Neural cell (in vitro differentiated cells): ENCODE measurements at regions not wholly inside any gene's neighbourhood (a gene's known extent, or its start where the extent isn't known, plus 50 kb on each side); places are given as distances from the start of the nearest gene placed in this dataset.

Experiments
- H2AFZ ChIP-seq: fragments of 200-600, 300-800 bp; sonication (generic), shearing (Covaris generic); 2 replicates; pipeline ENCODE4 v1.6.0; 2014; ENCODE audit warnings: low read depth, mild to moderate bottlenecking, antibody characterized with exemption, low read length, moderate library complexity
- H3F3A ChIP-seq: fragments of 200-600 bp; shearing (Covaris generic); 2 replicates; pipeline ENCODE4 v1.6.1; 2016; ENCODE audit warnings: mild to moderate bottlenecking, moderate library complexity, mixed read lengths, antibody characterized with exemption, low read length; ENCODE audit not compliant: insufficient read depth, poor library complexity, severe bottlenecking
- H3K27ac ChIP-seq: fragments of 200-600, 300-800 bp; sonication (generic), shearing (Covaris generic); 2 replicates; pipeline ENCODE4 v1.5.1; 2014; ENCODE audit warnings: mild to moderate bottlenecking, low read length, moderate library complexity
- H3K27me3 ChIP-seq: fragments of 300-800, 200-600 bp; sonication (generic), shearing (Covaris generic); 2 replicates; pipeline ENCODE4 v1.6.0; 2014; ENCODE audit warnings: mild to moderate bottlenecking, low read depth, low read length, moderate library complexity; ENCODE audit not compliant: insufficient read depth
- H3K36me3 ChIP-seq: fragments of 300-800, 200-600 bp; sonication (generic), shearing (Covaris generic); 2 replicates; pipeline ENCODE4 v1.5.1; 2014; ENCODE audit warnings: mild to moderate bottlenecking, antibody characterized with exemption, low read length, moderate library complexity; ENCODE audit not compliant: insufficient read depth
- H3K4me2 ChIP-seq: fragments of 300-800, 200-600 bp; sonication (generic), shearing (Covaris generic); 2 replicates; pipeline ENCODE4 v1.6.0; 2014; ENCODE audit warnings: mild to moderate bottlenecking, low read length
- H3K4me3 ChIP-seq: fragments of 300-800, 200-600 bp; sonication (generic), shearing (Covaris generic); 2 replicates; pipeline ENCODE4 v1.5.1; 2014; ENCODE audit warnings: mild to moderate bottlenecking, low read length, moderate library complexity
- H3K79me2 ChIP-seq: fragments of 200-600 bp; shearing (Covaris generic); replicated peaks from 2 replicates; pipeline ENCODE4 v1.6.0; 2014; ENCODE audit warnings: mild to moderate bottlenecking, low read length, moderate library complexity; ENCODE audit not compliant: insufficient read depth
- H3K9ac ChIP-seq: fragments of 300-800, 200-600 bp; sonication (generic), shearing (Covaris generic); 2 replicates; pipeline ENCODE4 v1.6.1; 2016; ENCODE audit warnings: mild to moderate bottlenecking, low read length, mixed read lengths
- H3K9me2 ChIP-seq: fragments of 200-600 bp; shearing (Covaris generic); 2 replicates; pipeline ENCODE4 v1.6.1; 2016; ENCODE audit warnings: mild to moderate bottlenecking, low read length, mixed read lengths; ENCODE audit not compliant: insufficient read depth
- H3K9me3 ChIP-seq: fragments of 200-600, 300-800 bp; sonication (generic), shearing (Covaris generic); 2 replicates; pipeline ENCODE4 v1.6.1; 2016; ENCODE audit warnings: mild to moderate bottlenecking, mixed run types, low read length, moderate library complexity, mixed read lengths
- H4K20me1 ChIP-seq: fragments of 200-600 bp; shearing (Covaris generic); 2 replicates; pipeline ENCODE4 v1.6.1; 2016; ENCODE audit warnings: mild to moderate bottlenecking, mixed run types; ENCODE audit not compliant: insufficient read depth
- CTCF ChIP-seq: fragments of 450-650 bp; IDR thresholded peaks from 2 replicates; pipeline ENCODE4 v1.5.1; 2014; ENCODE audit warnings: antibody characterized with exemption, mild to moderate bottlenecking, moderate library complexity; ENCODE audit not compliant: poor library complexity, severe bottlenecking
- EP300 ChIP-seq: fragments of 450-650 bp; conservative IDR thresholded peaks from 2 replicates; pipeline ENCODE4 v1.6.1; 2014; ENCODE audit warnings: antibody characterized with exemption, mild to moderate bottlenecking, moderate library complexity; ENCODE audit not compliant: poor library complexity, severe bottlenecking
- EZH2 ChIP-seq: fragments of 200-600, 300-800 bp; shearing (Covaris generic), sonication (generic); IDR thresholded peaks from 2 replicates; pipeline ENCODE4 v1.6.1; 2014; ENCODE audit warnings: antibody characterized with exemption, low read length, borderline replicate concordance, mild to moderate bottlenecking; ENCODE audit not compliant: insufficient read depth, poor library complexity, severe bottlenecking
- MXI1 ChIP-seq: fragments of 450-650 bp; conservative IDR thresholded peaks from 2 replicates; pipeline ENCODE4 v1.6.1; 2014; ENCODE audit warnings: antibody characterized with exemption, mild to moderate bottlenecking; ENCODE audit not compliant: poor library complexity, severe bottlenecking
- POLR2AphosphoS5 ChIP-seq: IDR thresholded peaks from 2 replicates; pipeline ENCODE4 v1.6.1; 2012
- RAD21 ChIP-seq: fragments of 450-650 bp; conservative IDR thresholded peaks from 2 replicates; pipeline ENCODE4 v1.6.1; 2014; ENCODE audit warnings: antibody characterized with exemption, mild to moderate bottlenecking, moderate library complexity
- SMC3 ChIP-seq: fragments of 450-650 bp; conservative IDR thresholded peaks from 2 replicates; pipeline ENCODE4 v1.6.1; 2014; ENCODE audit warnings: antibody characterized with exemption, mild to moderate bottlenecking, moderate library complexity; ENCODE audit not compliant: poor library complexity
- TAF1 ChIP-seq: IDR thresholded peaks from 2 replicates; pipeline ENCODE4 v1.6.1; 2012; ENCODE audit warnings: low read depth
- TF ChIP-seq, protein P1 (sequence below): IDR thresholded peaks from 2 replicates; pipeline ENCODE4 v1.6.1; 2012; ENCODE audit warnings: borderline replicate concordance

- no peak overlapping the region for H3K27ac ChIP-seq
- peak overlapping the region; percentile 33 for H2AFZ ChIP-seq
- H3K79me2 ChIP-seq, result no peaks in the 10 kb centered on the region
- no peak for TF ChIP-seq TAF1
- TF ChIP-seq, protein P1, sequence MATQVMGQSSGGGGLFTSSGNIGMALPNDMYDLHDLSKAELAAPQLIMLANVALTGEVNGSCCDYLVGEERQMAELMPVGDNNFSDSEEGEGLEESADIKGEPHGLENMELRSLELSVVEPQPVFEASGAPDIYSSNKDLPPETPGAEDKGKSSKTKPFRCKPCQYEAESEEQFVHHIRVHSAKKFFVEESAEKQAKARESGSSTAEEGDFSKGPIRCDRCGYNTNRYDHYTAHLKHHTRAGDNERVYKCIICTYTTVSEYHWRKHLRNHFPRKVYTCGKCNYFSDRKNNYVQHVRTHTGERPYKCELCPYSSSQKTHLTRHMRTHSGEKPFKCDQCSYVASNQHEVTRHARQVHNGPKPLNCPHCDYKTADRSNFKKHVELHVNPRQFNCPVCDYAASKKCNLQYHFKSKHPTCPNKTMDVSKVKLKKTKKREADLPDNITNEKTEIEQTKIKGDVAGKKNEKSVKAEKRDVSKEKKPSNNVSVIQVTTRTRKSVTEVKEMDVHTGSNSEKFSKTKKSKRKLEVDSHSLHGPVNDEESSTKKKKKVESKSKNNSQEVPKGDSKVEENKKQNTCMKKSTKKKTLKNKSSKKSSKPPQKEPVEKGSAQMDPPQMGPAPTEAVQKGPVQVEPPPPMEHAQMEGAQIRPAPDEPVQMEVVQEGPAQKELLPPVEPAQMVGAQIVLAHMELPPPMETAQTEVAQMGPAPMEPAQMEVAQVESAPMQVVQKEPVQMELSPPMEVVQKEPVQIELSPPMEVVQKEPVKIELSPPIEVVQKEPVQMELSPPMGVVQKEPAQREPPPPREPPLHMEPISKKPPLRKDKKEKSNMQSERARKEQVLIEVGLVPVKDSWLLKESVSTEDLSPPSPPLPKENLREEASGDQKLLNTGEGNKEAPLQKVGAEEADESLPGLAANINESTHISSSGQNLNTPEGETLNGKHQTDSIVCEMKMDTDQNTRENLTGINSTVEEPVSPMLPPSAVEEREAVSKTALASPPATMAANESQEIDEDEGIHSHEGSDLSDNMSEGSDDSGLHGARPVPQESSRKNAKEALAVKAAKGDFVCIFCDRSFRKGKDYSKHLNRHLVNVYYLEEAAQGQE, result no peak
- TF ChIP-seq EP300, result no peak
- TF ChIP-seq MXI1, result no peak
- no peak for TF ChIP-seq POLR2AphosphoS5
- TF ChIP-seq EZH2, result no peak
- no peak for TF ChIP-seq SMC3
- no peak for TF ChIP-seq RAD21
- no peak for TF ChIP-seq CTCF
- H3K4me3 ChIP-seq, result no peak overlapping the region
- H3K9ac ChIP-seq, result no peak overlapping the region
- no peak overlapping the region for H3K4me2 ChIP-seq
- H3K36me3 ChIP-seq, result no peaks in the 10 kb centered on the region
- no peaks in the 10 kb centered on the region for H4K20me1 ChIP-seq
- no peaks in the 10 kb centered on the region for H3F3A ChIP-seq
- H3K27me3 ChIP-seq, result no peaks in the 10 kb centered on the region
- no peaks in the 10 kb centered on the region for H3K9me2 ChIP-seq
- H3K9me3 ChIP-seq, result no peaks in the 10 kb centered on the region
These were observed 99.4 kb upstream of the PKDCC start for GRCh38 chr2:41948397-41948763.

GRCh38 chr2:41949091-41949882, 98.5 kb upstream of the PKDCC start:
- Histone ChIP-seq H3K36me3 (no peaks in the 10 kb centered on the region), H3K9me3 (no peaks in the 10 kb centered on the region), H3K4me3 (no peak overlapping the region), H4K20me1 (no peaks in the 10 kb centered on the region), H2AFZ (no peak overlapping the region), H3K9me2 (no peaks in the 10 kb centered on the region), H3K27ac (no peak overlapping the region), H3K4me2 (no peak overlapping the region), H3F3A (no peaks in the 10 kb centered on the region), H3K9ac (no peak overlapping the region), H3K27me3 (no peaks in the 10 kb centered on the region), H3K79me2 (no peaks in the 10 kb centered on the region)
- no peak for TF ChIP-seq EZH2
- TF ChIP-seq SMC3, result no peak
- no peak for TF ChIP-seq RAD21
- TF ChIP-seq TAF1, result no peak
- TF ChIP-seq MXI1, result no peak
- no peak for TF ChIP-seq CTCF
- no peak for TF ChIP-seq POLR2AphosphoS5
- TF ChIP-seq EP300, result no peak
